ENCODE measurements at regions not wholly inside any gene's neighbourhood (a gene's known extent, or its start where the extent isn't known, plus 50 kb on each side); places are given as distances from the start of the nearest gene placed in this dataset.

DNA sequence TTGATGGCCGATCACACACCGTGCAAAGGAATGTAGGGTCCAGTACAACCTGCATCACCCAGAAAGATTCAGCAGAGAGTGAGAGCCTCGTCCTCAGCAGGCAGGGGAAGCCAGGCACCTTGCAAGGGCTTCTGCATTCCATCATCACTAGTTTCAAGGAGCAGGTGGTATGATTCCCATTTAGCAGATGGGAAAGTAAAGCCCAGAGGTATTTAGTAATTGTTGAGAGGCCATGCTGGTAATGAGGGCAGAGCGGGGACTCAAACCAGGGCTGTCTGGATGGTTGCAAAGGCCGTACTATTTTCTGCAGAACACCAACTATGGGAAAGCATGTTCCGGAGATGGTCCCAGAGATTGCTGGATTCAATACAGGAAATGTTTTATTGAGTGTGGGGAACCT lies 65.8 kb upstream of the MRTFB start:
- no peaks in the 10 kb centered on the region for H3K27me3 ChIP-seq
- DNase-seq: no peak
- H3K9me3 ChIP-seq: no peaks in the 10 kb centered on the region
- intact Hi-C loops (cut with DNase I; ENCODE audit: low total_unique reads): no loop called here
- no peak for TF ChIP-seq EP300 (IDR thresholded peaks at IDR 0.05)
- TF ChIP-seq, protein P1, sequence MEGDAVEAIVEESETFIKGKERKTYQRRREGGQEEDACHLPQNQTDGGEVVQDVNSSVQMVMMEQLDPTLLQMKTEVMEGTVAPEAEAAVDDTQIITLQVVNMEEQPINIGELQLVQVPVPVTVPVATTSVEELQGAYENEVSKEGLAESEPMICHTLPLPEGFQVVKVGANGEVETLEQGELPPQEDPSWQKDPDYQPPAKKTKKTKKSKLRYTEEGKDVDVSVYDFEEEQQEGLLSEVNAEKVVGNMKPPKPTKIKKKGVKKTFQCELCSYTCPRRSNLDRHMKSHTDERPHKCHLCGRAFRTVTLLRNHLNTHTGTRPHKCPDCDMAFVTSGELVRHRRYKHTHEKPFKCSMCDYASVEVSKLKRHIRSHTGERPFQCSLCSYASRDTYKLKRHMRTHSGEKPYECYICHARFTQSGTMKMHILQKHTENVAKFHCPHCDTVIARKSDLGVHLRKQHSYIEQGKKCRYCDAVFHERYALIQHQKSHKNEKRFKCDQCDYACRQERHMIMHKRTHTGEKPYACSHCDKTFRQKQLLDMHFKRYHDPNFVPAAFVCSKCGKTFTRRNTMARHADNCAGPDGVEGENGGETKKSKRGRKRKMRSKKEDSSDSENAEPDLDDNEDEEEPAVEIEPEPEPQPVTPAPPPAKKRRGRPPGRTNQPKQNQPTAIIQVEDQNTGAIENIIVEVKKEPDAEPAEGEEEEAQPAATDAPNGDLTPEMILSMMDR (IDR thresholded peaks at IDR 0.05): no peak
- no peak for TF ChIP-seq POLR2AphosphoS5 (IDR thresholded peaks at IDR 0.05)
- no peak for TF ChIP-seq POLR2A (IDR thresholded peaks at IDR 0.05)
- no peaks in the 10 kb centered on the region for H3K36me3 ChIP-seq
- whole genome bisulfite sequencing, 5 donors: 81 to 95% (median 86%) methylated on average over 6 of the region's 6 CpGs
- peaks cover 5 to 19% (median 11%) of the 10 kb centered on the region in 4 donors for H3K4me1 ChIP-seq
- no peak overlapping the region for H3K4me3 ChIP-seq
- H3K27ac ChIP-seq: peak overlapping the region in 1 of 5 donors; percentile 37

DNA sequence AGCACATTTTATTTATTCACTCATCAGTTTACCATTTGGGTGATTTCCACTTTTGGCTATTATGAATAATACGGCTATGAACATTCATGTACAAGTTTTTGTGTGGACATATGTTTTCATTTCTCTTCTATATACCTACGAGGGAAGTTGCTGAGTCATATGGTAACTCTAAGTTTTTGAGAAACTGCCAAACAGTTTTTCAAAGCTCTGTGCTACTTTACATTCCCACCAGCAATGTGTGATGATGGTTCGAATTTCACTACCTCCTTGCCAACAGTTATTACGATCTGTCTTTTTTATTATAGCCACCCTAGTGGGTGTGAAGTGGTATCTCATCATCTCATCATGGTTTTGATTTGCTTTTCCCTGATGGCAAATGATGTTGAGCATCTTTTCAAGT lies 63.7 kb upstream of the MRTFB start:
- peak in 1 of 2 donors; percentile 12 for DNase-seq
- TF ChIP-seq, protein P1 (IDR thresholded peaks at IDR 0.05): no peak
- TF ChIP-seq EP300 (IDR thresholded peaks at IDR 0.05) (no peak), POLR2AphosphoS5 (IDR thresholded peaks at IDR 0.05) (no peak), POLR2A (IDR thresholded peaks at IDR 0.05) (no peak)
- H3K4me1 ChIP-seq: peaks cover 10 to 19% (median 13%) of the 10 kb centered on the region in 4 donors
- WGBS, 5 donors: 39 to 51% (median 42%) methylated on average over 4 of the region's 4 CpGs
- H3K27ac ChIP-seq: no peak overlapping the region
- intact Hi-C loops (cut with DNase I; ENCODE audit: low total_unique reads): no loop called here
- H3K9me3 ChIP-seq: no peaks in the 10 kb centered on the region
- no peaks in the 10 kb centered on the region for H3K27me3 ChIP-seq
- H3K36me3 ChIP-seq: no peaks in the 10 kb centered on the region
- no peak overlapping the region for H3K4me3 ChIP-seq

DNA sequence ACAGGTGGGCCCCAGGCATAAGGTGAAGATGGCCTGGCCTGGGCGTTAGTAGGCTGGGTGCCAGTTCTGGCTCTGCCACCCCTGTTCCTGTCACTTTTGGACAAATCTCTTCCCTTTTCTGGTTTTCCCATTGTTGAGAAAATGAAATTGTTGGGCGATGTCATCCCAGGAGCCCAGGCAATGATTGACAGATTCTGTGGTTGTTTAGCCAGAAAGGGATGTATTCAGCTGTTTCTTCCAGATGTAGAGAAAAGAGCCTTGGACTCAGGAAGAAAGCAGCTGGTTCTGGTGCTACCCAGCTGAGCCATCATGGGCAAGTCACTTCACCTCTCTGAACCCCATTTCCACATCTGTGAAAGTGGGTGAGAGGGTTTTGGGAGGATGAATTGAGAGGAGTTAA lies 60.1 kb upstream of the MRTFB start:
- 88 to 98% (median 95%) methylated on average over 2 of the region's 2 CpGs for WGBS, 5 donors
- H3K36me3 ChIP-seq: no peaks in the 10 kb centered on the region
- no peaks in the 10 kb centered on the region for H3K9me3 ChIP-seq
- TF ChIP-seq POLR2AphosphoS5 (IDR thresholded peaks at IDR 0.05) (no peak), POLR2A (IDR thresholded peaks at IDR 0.05) (no peak)
- H3K4me3 ChIP-seq: no peak overlapping the region
- DNase-seq: no peak
- H3K4me1 ChIP-seq: peaks cover 10 to 36% (median 34%) of the 10 kb centered on the region in 4 donors
- H3K27ac ChIP-seq: no peak overlapping the region
- no peaks in the 10 kb centered on the region for H3K27me3 ChIP-seq
- intact Hi-C loops (cut with DNase I; ENCODE audit: low total_unique reads): no loop called here

DNA sequence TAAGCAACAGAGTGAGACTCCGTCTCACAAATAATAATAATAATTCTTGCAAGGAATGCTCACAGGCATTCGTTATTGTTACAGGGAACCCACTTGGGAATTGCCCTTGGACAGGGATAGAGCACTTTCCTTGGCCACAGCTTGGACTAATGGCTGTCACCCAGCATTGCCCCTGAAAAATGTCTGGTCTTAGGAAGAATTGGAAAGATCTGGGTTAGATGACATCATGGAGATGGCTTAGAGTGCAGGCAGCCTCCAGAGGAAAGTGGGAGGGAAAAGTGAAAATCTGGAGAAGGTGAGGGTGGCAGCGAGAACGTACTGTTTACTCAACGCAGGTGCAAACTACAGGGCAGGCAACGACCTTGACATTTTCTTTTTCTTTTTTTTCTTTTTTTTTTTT lies 59.3 kb upstream of the MRTFB start:
- intact Hi-C loops (cut with DNase I; ENCODE audit: low total_unique reads): no loop called here
- peaks cover 10 to 40% (median 37%) of the 10 kb centered on the region in 4 donors for H3K4me1 ChIP-seq
- no peaks in the 10 kb centered on the region for H3K27me3 ChIP-seq
- H3K36me3 ChIP-seq: no peaks in the 10 kb centered on the region
- 34 to 58% (median 47%) methylated on average over 6 of the region's 6 CpGs for WGBS, 5 donors
- H3K27ac ChIP-seq: peak overlapping the region in 1 of 5 donors; percentile 77
- peak in 1 of 2 donors; percentile 61 for DNase-seq
- H3K9me3 ChIP-seq: no peaks in the 10 kb centered on the region
- no peak for TF ChIP-seq POLR2A (IDR thresholded peaks at IDR 0.05)
- H3K4me3 ChIP-seq: no peak overlapping the region

DNA sequence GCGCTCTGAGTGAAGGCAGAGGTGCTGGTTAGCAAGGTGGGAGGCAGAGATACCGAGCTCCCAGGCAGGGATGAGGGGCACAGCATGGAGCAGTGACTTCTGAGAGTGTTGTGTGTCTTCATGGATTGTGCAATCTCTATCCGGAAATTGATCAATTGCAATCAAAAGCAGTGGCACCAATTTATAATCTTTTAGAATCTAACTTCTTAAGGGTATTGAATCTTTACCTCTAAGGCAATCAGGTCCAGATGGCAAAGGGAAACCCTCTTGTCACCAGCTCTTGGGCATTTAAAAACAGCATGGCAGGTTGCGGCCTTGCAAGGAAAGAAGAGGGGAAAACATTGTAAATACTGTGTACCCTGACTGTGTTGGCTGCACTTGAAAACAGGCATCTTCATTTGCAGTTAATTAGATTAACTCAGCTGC lies 58.0 kb upstream of the MRTFB start:
- H3K27me3 ChIP-seq: no peaks in the 10 kb centered on the region
- intact Hi-C loops (cut with DNase I; ENCODE audit: low total_unique reads): no loop called here
- H3K9me3 ChIP-seq: no peaks in the 10 kb centered on the region
- H3K36me3 ChIP-seq: no peaks in the 10 kb centered on the region
- WGBS, 5 donors: 80 to 85% (median 84%) methylated on average over 4 of the region's 4 CpGs
- H3K4me1 ChIP-seq: peaks cover 10 to 40% (median 37%) of the 10 kb centered on the region in 4 donors
- TF ChIP-seq POLR2AphosphoS5 (IDR thresholded peaks at IDR 0.05) (no peak), EP300 (IDR thresholded peaks at IDR 0.05) (no peak), POLR2A (IDR thresholded peaks at IDR 0.05) (no peak)
- TF ChIP-seq, protein P1 (IDR thresholded peaks at IDR 0.05): no peak
- H3K4me3 ChIP-seq: no peak overlapping the region
- no peak for DNase-seq
- peak overlapping the region; percentile 9 to 83 (median 65) for H3K27ac ChIP-seq
